T-helper 2 cell treated with Interferon-gamma antibody and Interleukin-4, amounts not matched to agents 100 ng/mL and 5 ng/mL, for 36 hours (primary cell): ENCODE measurements at regions not wholly inside any gene's neighbourhood (a gene's known extent, or its start where the extent isn't known, plus 50 kb on each side); places are given as distances from the start of the nearest gene placed in this dataset.

Source experiments
- intact Hi-C: fragments of 100-400 bp; cut with micrococcal nuclease; formaldehyde crosslinking; loops from one replicate; pipeline ENCODE4 v1.15.1; 2023

DNA sequence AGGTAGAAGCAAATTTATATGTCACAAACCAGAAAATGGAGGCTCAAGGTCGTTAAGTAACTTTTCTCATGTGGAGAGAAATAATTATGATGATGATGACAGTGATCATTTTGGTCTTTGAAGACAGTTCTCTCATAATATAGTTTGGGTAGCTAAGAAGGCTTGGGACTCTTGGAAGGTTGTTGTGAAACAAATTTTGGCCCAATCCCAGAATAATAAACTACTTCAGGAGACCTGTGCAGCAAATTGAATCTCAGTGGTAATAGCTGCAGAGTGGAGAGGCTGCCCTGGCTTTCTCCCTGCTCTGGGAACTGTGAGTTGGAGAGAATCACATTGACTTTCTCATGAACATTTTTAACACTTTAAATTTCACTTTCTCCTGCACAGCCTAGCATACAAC, 217.2 kb upstream of the BOD1L1 start:
- intact Hi-C loops: no loop called here

DNA sequence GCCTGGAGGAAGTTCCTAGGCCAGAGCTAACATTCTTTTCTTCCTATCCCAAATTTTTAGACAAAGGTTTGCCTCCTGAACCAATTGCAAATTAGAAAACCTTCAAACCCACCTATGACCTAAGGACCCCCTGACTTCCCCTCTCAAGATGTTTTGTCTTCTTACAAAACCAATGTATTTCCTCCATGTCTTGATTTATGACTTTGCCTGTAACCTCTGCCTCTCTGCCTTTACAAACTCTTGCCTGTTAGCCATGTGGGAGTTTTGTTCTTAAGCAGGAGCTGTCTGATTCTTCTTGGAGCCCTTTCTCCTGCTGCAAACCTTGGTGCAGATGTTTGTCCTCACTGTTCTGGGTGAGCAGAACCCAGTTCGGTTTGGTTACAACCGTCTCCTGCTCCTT, 222.3 kb upstream of the BOD1L1 start:
- intact Hi-C loops: no loop called here

DNA sequence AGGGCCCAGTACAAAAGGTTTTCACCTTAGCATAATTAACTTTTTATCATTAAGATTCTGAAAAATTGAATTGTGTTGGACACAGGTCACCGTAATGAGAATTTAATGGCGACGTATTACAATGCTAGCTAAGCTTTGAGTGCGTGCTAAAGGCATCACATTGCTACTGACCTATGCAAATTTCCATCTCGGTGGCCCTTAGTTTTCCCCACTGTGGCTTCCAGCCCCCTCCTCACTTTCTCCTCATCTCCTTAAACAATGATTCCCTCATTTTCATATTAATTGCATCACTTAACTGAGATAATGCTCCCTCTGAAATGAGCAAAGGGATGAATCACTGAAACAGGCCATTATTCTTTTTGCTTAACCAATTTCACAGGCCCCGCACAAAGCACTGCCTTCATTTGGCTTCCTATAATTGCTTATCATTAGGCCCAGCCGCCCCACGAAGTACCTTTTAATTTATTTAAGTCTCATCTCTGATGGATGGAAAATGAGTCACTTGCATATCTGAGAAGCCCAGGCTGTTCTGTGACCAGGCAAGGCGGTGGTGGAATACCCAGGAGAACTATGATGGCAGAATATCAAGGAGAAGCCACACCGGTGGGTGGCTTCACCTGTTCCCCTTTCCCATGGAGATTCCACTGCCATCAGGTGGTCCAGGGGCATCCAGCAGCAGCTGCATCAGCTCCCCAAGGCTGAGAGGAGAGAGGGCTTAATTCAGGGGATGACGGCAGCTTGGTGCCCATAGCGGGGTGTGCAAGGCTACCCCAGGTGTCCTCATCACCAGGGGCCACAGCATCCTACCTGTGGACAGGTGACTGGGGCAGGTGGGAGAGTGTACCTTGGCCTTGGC, 223.8 kb upstream of the BOD1L1 start:
- intact Hi-C loops: no loop called here

DNA sequence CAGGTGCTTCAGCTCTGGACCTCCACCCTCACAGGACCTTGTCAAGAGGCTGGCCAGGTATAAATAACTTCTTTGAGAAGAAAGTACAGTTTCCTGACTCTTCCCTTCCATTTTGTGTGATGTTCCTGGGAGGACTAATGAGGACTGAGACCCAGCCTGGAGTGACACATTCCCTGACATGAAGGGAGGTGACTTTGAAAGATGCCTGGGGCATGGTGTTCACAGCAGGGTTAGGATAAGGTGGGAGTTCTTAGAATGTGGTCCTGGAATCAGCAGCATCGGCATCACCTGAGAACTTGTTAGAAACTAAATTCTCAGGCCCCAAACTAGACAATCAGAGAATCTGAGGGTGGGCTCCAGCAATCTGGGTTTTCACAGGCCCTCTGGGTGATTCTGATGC, 224.9 kb upstream of the BOD1L1 start:
- intact Hi-C loops: no loop called here

DNA sequence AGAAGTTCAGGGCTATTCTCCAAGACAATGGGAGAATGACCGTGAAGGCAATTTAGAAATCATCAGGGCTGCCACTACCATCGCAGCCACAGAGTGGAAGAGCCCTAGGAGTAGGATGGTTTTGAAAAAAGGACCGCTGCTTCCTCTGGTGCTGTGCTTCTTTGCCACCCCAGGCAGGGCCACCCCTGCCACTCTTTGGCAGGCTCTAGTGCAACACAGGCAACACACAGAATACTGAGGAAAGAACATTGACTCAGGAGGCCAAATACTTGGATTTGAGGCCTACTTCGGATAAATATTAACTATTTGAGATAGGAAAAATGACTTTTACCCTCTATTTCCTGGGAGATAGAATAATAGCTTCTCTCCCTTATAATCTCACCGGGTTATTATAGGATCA, 228.9 kb upstream of the BOD1L1 start:
- intact Hi-C loops: no loop called here

DNA sequence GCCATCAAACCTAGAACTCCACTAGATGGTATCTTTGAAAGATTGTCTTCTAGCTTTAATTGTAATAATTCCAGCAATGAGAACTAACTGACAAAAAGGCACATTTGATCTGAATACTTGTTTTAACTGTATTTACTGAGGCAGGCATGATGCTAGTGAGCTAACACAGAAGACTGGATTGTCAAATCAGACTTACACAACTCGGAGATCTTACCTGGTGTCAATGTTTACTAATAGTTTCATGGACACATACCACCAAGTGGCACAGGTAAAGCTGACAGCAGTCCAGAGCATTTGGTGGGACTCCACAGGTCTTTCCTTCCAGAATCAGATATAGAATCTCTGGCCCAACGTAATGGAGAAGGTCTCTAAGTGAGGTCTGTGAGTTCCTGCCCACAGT, 229.9 kb upstream of the BOD1L1 start:
- intact Hi-C loops: no loop called here

DNA sequence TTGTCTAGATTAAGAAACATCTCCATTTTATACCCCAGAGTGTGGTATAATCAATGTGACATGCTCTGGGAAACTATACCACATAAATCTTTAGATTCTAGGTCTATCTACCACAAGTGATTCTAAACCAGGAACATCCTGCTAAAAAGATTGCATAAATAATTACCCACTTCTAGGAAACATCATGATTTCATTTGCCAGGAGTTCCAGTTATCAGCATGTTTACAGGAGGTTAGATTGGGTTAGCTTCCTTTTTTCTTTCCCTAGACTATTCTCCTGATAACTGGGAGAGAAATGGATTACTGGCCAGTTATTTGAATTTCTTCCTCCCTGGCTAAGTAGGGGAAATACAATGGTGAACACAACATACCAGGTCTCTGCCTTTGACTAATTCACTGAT, 230.3 kb upstream of the BOD1L1 start:
- intact Hi-C loops: no loop called here

DNA sequence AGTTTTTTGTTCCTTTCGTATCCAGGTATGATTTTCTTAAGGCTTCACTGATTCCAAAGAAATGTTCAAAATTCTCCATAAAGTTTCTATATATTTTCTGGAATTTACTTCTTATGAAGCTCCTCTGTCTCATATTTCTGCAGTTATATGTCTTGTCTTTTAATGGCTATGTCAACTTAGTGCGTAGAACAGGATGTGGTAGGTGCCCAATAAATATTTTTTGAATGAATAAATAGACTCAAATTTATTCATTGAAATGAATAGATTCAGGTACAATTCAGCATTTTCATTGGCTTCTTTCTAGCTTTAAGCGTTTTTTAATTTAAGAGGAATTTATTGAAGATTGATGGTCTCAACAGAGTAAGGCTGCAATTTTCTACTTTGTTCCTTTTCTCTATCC, 231.9 kb upstream of the BOD1L1 start:
- intact Hi-C loops: no loop called here

DNA sequence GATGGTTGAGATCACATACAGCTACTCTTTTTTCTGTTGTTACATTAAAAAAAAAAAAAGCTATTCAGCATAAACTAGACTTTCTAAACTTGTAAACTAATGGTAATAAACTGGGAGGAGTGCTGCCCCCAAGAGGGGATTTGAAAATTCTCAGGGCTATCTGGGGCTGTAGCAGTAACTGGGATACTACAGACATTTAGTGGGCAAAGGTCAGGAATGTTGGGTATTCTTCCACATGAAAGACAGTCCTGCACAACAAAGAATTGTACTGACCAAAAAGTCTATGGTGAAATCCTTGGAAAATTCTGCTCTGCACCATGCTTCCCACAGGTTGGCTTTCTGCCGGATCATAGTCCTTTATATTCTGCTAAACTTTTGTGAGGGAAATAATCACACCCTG, 232.6 kb upstream of the BOD1L1 start:
- intact Hi-C loops: no loop called here

DNA sequence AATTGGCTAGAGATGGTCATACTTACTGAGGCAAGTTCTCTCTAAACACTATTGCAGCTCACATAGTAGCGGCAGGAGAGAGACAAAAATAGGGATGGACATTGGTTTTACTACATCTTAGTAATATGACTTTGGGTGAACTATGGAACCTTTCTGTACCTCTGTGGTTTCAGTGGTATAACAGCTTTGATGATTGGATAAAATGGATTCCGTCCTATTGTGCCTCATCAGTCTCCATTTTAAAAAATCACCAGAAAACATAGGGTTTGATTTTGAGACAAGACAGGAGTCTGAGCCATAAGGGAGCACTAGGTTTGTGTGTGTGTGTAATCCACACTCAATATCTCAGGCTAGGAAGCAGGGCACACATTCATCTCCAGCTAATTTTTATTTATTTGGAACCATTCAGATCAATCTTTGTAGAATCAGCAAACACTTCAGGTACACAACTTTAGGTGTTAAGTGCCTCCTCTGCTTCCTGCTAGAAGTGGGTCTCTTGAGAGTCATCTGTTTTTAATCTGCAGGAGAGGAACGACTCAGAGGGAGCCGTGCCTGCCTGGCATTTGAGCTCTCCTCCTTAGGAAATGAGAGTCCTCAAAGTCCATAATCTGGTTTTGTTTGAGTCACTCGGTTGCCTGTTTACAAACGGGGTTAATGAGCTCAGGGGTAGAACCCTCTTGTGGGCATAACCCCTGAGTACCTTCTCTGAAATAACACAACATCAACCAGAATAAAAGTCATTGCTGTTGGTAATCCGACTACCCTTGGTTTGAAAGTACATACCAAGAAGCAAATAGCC, 238.5 kb upstream of the BOD1L1 start:
- intact Hi-C loops: no loop called here

DNA sequence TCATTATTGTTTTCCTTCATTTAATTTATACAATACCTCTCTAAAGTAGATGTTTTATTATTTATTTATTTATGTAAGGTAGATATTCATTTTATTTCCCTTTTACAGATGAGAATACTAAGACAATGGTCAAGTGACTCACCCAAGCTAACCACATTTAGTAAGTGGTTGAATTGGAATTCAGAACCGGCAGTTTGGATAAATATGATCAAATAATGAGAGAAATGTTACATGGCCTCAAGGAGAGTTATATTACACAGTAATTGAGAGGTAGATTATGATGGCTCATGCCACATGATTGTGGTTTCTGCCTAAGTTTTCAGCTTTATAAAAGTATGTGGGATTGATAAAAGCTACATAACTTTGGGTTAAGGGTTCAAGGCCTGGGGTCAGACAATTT, 239.4 kb upstream of the BOD1L1 start:
- intact Hi-C loops: no loop called here

DNA sequence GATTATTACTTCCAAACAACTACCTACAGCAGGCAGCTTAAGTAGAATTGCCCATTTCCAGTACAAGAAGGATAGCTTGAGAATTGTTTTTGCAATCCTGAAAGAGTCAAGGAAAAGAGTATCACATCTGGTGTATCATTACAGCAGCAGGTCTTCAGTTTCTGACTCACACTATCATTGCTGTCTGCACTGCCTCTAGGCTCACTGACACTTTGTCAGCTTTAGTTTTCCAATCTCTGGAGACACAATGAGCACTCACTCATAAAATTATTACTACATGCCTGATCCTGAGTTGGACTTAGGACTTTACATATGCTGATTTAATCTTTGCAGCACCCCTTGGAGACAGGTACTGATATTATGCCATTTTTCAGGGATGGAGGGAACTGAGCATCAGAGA, 244.6 kb upstream of the BOD1L1 start:
- intact Hi-C loops: no loop called here

DNA sequence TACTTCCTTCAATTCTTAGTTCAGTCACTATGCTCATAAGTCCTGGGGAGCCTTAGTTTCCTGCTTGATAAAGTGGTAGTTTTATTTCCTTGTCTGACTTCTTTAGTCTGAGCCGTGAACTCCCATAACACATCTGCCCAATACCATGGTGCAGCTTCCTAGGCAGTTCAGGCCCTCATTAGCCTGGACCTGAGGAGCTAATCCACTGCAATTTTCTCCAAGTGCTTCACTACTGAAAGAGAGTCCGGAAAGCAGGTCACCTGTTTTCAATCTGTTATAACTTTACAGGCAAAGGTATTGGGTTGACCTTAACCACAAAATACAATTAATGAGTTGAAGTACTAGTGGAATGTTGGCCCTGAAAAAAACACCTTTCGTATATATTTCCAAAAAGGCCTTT, 245.4 kb upstream of the BOD1L1 start:
- intact Hi-C loops: no loop called here

DNA sequence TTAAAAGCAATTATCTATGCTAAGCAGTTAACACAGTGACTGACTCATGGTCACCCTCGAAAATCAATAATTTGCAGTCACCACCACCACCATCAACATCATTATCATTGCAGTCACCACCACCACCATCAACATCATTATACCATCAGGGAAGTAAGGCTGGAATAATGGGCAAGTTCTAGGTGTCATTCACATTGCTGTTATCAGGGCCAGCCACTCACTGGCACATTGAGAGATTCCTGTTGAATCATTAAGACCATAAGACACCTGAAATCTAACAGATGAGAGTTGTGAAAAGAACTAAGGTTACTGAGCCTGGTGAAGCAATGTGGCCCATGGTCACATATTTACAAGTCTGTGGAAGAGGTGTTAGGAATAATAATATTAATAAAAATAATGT, 247.7 kb upstream of the BOD1L1 start:
- intact Hi-C loops: no loop called here

DNA sequence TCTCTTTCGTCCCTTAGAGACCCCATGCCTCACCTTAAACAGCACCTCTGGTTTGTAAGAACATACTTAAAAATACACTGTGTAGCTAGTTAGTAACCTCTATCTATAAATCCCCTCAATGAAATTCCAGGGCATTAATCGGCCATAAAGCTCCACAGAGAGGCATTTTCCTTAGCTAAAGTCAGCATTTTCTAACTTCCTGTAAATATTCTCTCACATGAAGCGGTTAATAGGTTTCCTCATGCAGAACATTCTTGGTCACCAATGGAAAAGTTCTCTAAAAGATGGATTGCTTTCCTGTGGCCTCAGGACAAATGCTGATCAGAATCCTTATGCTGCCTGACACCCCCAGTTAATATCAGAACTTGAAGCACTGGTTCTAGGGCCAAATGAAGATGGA, 248.6 kb upstream of the BOD1L1 start:
- intact Hi-C loops: no loop called here

DNA sequence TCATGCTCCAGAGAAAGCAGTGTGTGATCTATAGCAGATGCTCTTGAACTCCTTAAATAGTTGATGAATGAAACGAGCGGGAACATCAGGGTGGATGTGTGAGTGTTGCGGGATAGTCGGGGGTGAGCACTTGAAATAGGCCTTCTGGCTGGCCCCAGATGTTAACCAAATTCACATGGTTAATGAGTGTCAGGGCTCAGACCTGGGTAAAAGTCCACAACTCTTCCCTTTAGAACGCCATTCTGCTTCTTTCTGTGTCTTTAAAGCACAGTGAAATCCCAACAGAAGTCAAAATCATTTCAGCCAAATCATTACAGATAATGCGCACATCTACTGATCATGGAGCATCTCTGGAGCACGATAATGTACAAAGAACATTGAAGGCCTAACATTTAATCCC, 249.4 kb upstream of the BOD1L1 start:
- intact Hi-C loops: no loop called here

DNA sequence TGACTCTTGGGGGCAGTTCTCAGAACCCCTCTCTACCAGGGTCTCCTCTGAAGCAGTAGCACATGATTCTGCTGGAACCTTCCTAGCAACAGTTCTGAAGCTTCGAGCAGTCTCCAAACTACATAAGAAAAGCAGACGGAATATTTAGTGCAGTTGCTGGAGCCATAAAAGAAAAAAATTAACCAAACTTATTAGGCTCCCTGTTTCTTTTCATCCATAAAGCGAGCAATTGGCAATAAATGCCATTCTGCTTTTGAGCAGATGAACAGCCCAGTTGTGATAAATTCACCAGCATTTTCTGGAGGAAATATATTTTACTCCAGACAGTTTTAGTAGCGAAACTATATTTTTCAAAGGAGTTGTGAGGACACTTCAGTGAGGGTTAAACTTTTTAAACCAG, 250.1 kb upstream of the BOD1L1 start:
- intact Hi-C loops: no loop called here

DNA sequence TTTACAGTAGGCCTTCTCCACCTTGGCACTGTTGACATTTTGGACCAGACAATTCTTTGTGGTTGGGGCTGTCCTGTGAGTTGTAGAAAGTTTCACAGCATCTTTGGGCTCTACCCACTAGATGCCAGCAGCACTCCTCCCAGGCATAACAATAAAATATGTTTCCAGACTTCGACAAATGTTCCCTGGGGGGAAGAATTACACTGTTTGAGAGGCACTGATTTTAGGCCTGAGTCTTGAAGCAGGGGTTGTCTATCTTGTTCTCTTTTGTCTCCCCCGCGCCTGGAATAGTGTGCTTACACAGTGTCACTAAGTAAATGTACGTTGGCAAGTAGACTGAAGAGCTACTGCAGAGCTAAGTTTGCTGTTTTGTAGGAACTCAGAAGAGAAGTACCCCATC, 254.4 kb upstream of the BOD1L1 start:
- intact Hi-C loops: no loop called here

DNA sequence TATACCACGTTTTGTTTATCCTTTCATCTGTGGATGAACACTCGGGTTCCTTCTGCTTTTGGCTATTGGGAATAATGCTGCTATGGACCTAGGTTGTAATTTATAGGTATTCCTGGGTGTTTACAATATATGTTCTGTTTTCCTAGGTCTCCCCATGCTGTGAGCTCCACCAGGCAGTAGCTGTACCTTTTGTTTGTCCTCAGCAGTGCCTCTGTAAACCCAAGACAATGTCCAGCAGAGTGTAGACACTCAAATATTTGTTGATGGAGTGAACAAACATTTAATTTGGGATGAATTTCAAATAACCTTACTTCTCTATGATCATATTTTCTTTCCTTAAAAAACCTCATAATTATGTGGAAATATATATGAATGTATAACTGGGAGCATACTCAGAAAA, 259.5 kb upstream of the BOD1L1 start:
- intact Hi-C loops: no loop called here

DNA sequence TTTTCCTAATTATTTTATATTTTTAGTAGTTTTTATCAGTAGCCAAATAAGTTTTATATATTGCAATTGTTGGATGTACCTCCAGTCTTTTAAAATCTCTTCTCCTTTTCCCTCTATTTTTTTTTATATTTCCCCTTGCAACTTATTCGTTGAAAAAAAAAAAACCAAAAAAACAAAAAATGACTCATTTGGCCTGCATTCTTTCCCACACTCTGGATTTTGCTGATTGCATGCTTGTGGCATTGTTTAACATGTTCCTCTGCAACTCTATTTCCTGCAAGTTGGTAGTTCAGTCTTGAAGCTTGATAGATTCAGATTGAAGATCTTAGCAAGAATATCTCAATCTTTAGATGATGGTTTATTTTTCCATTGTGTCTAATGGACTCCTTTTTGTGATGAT, 260.6 kb upstream of the BOD1L1 start:
- intact Hi-C loops: no loop called here

DNA sequence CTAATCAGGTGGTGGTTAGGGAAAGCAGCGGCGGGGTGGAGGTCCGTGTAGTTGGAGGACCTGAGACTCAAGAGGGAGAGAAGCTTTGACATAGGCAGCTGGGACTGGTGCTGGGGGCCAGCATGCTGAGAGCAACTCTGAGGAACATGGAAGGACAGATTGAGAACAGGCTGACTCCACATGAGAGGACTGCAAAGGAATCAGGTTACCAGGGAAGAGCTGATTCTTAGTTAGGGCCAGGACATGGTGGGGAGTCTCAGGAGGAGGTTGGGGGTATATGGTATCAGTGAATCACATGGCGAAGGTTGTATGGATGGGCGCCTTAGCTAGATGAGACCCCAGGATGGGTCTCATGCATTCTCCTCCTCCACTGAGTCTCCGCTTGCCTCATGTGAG, 264.0 kb upstream of the BOD1L1 start:
- intact Hi-C loops: no loop called here

DNA sequence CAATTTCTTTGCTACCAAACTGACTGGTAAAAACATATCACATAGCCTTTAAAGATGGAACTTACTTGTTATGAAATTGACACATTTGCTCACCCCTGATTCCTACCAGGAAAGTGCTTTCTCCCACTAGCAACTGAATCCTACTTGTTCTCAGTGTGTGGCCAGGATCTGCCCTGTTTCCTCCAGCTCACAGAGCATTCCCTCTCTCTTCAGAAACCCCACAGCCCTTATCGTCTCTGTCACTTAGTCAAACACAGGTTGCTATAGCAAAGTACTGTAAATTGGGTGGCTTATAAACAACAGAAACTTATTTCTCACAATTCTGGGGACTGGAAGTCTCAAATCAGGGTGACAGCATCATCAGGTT, 265.2 kb upstream of the BOD1L1 start:
- intact Hi-C loops: no loop called here

DNA sequence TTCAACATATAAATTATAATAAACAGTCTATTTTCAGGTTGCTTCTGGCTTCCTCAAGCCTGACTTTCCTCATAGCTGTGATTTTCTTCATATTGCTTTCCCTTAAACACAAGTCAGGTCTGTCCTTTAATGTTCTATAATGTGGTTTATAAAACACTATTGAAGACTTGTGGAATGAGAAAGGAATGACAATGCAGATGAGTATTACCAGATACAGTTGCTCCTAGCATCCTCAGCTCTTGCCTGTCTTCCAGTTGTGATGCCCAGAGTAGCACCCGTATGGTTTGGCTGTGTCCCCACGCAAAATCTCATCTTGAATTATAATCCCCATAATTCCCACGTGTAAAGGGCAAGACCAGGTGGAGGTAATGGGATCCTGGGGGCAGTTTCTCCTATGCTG, 265.7 kb upstream of the BOD1L1 start:
- intact Hi-C loops: no loop called here
